ENCODE measurements at regions not wholly inside any gene's neighbourhood (a gene's known extent, or its start where the extent isn't known, plus 50 kb on each side); places are given as distances from the start of the nearest gene placed in this dataset.

DNA sequence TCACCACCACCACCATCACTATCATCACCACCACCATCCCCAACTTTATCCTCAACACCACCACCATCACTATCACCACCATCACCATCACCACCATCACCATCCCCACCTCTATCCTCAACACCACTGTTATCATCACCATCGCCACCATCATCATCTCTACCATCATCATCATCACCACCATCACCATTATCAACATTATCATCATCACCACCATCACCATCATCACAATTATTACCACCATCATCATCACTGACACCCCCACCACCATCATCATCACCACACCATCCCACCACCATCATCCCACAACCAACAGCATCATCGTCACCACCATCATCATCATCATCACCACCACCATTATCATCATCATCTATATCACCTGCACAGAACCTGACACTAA, 188.4 kb upstream of the PWP1 start:
- TF ChIP-seq, protein P1, sequence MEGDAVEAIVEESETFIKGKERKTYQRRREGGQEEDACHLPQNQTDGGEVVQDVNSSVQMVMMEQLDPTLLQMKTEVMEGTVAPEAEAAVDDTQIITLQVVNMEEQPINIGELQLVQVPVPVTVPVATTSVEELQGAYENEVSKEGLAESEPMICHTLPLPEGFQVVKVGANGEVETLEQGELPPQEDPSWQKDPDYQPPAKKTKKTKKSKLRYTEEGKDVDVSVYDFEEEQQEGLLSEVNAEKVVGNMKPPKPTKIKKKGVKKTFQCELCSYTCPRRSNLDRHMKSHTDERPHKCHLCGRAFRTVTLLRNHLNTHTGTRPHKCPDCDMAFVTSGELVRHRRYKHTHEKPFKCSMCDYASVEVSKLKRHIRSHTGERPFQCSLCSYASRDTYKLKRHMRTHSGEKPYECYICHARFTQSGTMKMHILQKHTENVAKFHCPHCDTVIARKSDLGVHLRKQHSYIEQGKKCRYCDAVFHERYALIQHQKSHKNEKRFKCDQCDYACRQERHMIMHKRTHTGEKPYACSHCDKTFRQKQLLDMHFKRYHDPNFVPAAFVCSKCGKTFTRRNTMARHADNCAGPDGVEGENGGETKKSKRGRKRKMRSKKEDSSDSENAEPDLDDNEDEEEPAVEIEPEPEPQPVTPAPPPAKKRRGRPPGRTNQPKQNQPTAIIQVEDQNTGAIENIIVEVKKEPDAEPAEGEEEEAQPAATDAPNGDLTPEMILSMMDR (conservative IDR thresholded peaks at IDR 0.05; ENCODE audit: low read depth, low read length): no peak
- no peak for TF ChIP-seq EZH2 (IDR thresholded peaks at IDR 0.05; ENCODE audit: borderline replicate concordance, low read depth, low read length, poor library complexity, severe bottlenecking)
